ENCODE measurements at regions not wholly inside any gene's neighbourhood (a gene's known extent, or its start where the extent isn't known, plus 50 kb on each side); places are given as distances from the start of the nearest gene placed in this dataset.

- no peak for TF ChIP-seq CTCF (IDR thresholded peaks at IDR 0.05)
- no peak for TF ChIP-seq POLR2A (IDR thresholded peaks at IDR 0.05)
- Histone ChIP-seq H3K9me3 (no peaks in the 10 kb centered on the region), H3K4me3 (no peak overlapping the region), H3K4me1 (no peaks in the 10 kb centered on the region), H3K27ac (no peak overlapping the region), H3K36me3 (ENCODE audit: low read depth, missing control alignments) (no peaks in the 10 kb centered on the region), H3K27me3 (no peaks in the 10 kb centered on the region)
- WGBS, 2 donors = 61 to 62% methylated on average over 9 of the region's 9 CpGs
- intact Hi-C loops (cut with DNase I; ENCODE audit: low total_unique reads) = no loop called here
- DNase-seq = no peak
These were observed 608.1 kb upstream of the CADM1 start for GRCh38 chr11:116112087-116112935.

GRCh38 chr11:116111546-116111945, 607.3 kb upstream of the CADM1 start:
- no peaks in the 10 kb centered on the region for H3K4me1 ChIP-seq
- H3K27me3 ChIP-seq = no peaks in the 10 kb centered on the region
- TF ChIP-seq POLR2A (IDR thresholded peaks at IDR 0.05) (no peak), CTCF (IDR thresholded peaks at IDR 0.05) (no peak)
- DNase-seq = no peak
- no peak overlapping the region for H3K27ac ChIP-seq
- 91 to 92% methylated on average over 3 of the region's 3 CpGs for WGBS, 2 donors
- H3K9me3 ChIP-seq = no peaks in the 10 kb centered on the region
- intact Hi-C loops (cut with DNase I; ENCODE audit: low total_unique reads) = no loop called here
- H3K36me3 ChIP-seq (ENCODE audit: low read depth, missing control alignments) = no peaks in the 10 kb centered on the region
- no peak overlapping the region for H3K4me3 ChIP-seq

DNA sequence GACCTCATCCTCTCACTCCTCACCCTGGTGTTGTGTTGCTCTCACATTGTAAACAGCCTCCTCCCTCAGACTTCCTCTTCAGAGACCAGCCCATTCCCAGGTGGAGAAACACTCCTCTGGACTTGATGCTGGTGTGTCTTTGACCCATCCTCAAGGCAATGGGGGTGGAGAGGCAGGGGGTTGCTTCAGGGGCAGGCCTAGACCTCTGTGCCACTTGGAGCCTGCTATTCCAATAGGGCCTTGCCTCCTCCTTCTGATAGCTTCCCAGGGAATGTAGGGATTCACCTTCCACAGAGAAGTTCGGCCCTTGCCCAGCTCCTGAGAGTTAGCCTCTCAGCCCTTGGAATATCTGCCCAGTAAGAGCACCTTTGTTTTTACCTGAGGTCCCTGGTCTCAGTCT, 606.6 kb upstream of the CADM1 start:
- WGBS, 2 donors = 95 to 100% methylated on average over 1 of the region's 1 CpG
- intact Hi-C loops (cut with DNase I; ENCODE audit: low total_unique reads) = no loop called here
- no peak for DNase-seq

GRCh38 chr11:116110356-116110755, 606.1 kb upstream of the CADM1 start:
- intact Hi-C loops (cut with DNase I; ENCODE audit: low total_unique reads) = no loop called here
- H3K4me3 ChIP-seq = no peak overlapping the region
- no peaks in the 10 kb centered on the region for H3K9me3 ChIP-seq
- H3K27me3 ChIP-seq = no peaks in the 10 kb centered on the region
- TF ChIP-seq CTCF (IDR thresholded peaks at IDR 0.05) (no peak), POLR2A (IDR thresholded peaks at IDR 0.05) (no peak)
- no peak overlapping the region for H3K27ac ChIP-seq
- DNase-seq = no peak
- 81 to 92% methylated on average over 1 of the region's 1 CpG for WGBS, 2 donors
- no peaks in the 10 kb centered on the region for H3K4me1 ChIP-seq
- H3K36me3 ChIP-seq (ENCODE audit: low read depth, missing control alignments) = no peaks in the 10 kb centered on the region

More for the DNA sequence above, 606.6 kb upstream of the CADM1 start:
- Histone ChIP-seq H3K36me3 (ENCODE audit: low read depth, missing control alignments) (no peaks in the 10 kb centered on the region), H3K27me3 (no peaks in the 10 kb centered on the region), H3K4me3 (no peak overlapping the region), H3K27ac (no peak overlapping the region), H3K9me3 (no peaks in the 10 kb centered on the region), H3K4me1 (no peaks in the 10 kb centered on the region)
- TF ChIP-seq POLR2A (IDR thresholded peaks at IDR 0.05) = no peak
- TF ChIP-seq CTCF (IDR thresholded peaks at IDR 0.05) = no peak

DNA sequence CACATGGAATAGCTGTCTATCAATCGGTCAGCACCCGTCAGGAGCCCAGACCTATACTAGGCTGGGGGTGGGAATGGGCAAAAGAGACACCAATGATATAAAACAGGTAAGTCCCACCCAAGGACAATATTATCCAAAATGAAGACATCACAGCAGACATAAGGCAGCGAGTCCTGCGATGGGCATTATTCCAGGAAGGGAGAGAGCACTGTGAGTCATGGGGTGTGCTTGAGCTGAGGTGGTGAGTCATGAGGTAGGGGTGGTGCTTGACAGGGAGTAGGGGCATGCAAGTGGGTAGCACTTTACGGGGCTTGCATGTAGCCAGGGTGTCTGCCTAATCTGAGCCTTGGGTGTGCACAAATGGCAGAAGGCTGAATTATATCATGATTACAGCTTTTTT, 605.0 kb upstream of the CADM1 start:
- no peaks in the 10 kb centered on the region for H3K27me3 ChIP-seq
- no peaks in the 10 kb centered on the region for H3K9me3 ChIP-seq
- H3K4me3 ChIP-seq = no peak overlapping the region
- H3K36me3 ChIP-seq (ENCODE audit: low read depth, missing control alignments) = no peaks in the 10 kb centered on the region
- TF ChIP-seq CTCF (IDR thresholded peaks at IDR 0.05) = no peak
- TF ChIP-seq POLR2A (IDR thresholded peaks at IDR 0.05) = no peak
- no peak overlapping the region for H3K27ac ChIP-seq
- intact Hi-C loops (cut with DNase I; ENCODE audit: low total_unique reads) = no loop called here
- 95% methylated on average over 5 of the region's 5 CpGs for WGBS, 2 donors
- H3K4me1 ChIP-seq = no peaks in the 10 kb centered on the region
- no peak for DNase-seq
